ENCODE measurements at regions not wholly inside any gene's neighbourhood (a gene's known extent, or its start where the extent isn't known, plus 50 kb on each side); places are given as distances from the start of the nearest gene placed in this dataset.

DNA sequence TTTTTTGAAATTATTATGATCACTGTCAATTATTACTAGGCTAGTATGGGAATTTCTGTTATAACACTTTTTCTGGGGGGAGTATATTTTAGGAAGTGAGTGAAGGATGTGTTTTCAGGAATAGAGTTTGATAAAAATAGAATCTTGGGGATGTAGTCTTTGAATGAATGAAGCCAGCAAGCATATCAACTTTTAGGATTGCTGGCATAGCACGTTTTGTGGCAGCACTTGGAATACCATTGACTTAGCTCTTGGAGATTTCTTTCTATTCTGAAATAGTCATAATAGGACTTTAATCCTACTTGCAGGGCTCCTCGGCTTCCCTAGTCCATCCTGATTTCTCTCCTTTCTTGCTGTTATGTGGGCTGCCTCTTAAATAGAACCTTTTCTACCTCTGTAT lies 141.6 kb downstream of the DACT1 start:
- intact Hi-C loops (cut with micrococcal nuclease) (no loop called here), dilution Hi-C loops (cut with MboI; ENCODE audit: extremely low pct_ligation_motif_present, low sequenced_read_pairs) (no loop called here)
- H3K27ac ChIP-seq (ENCODE audit: insufficient read depth, low read depth, low read length), result no peak overlapping the region
- POLR2A ChIA-PET, result no interaction called here
- no peaks in the 10 kb centered on the region for H4K20me1 ChIP-seq (replicated peaks; ENCODE audit: control insufficient read depth, extremely low read depth, insufficient read depth, low read length)
- no peaks in the 10 kb centered on the region for H3K9me1 ChIP-seq (replicated peaks; ENCODE audit: control insufficient read depth, extremely low read depth, insufficient read depth, low read length)
- H3K9ac ChIP-seq (replicated peaks; ENCODE audit: extremely low read depth, insufficient read depth, low read length), result no peak overlapping the region
- TF ChIP-seq GATA2 (IDR thresholded peaks at IDR 0.05; ENCODE audit: insufficient read depth, insufficient read length, low read depth, low read length) (no peak), MAX (IDR thresholded peaks at IDR 0.05; ENCODE audit: insufficient read depth, insufficient read length) (no peak), JUN (IDR thresholded peaks at IDR 0.05; ENCODE audit: borderline replicate concordance, insufficient read depth, insufficient read length, low read depth) (no peak), MYC (IDR thresholded peaks at IDR 0.05; ENCODE audit: low read depth, low read length) (no peak), POLR2A (IDR thresholded peaks at IDR 0.05; ENCODE audit: low read depth, low read length) (no peak), EZH2 (IDR thresholded peaks at IDR 0.05; ENCODE audit: borderline replicate concordance, low read depth, low read length, severe bottlenecking) (no peak), FOS (IDR thresholded peaks at IDR 0.05; ENCODE audit: borderline replicate concordance, insufficient read depth, low read length) (no peak), POLR2AphosphoS5 (IDR thresholded peaks at IDR 0.05; ENCODE audit: insufficient read depth, low read depth, low read length) (no peak)
- TF ChIP-seq, protein P1, sequence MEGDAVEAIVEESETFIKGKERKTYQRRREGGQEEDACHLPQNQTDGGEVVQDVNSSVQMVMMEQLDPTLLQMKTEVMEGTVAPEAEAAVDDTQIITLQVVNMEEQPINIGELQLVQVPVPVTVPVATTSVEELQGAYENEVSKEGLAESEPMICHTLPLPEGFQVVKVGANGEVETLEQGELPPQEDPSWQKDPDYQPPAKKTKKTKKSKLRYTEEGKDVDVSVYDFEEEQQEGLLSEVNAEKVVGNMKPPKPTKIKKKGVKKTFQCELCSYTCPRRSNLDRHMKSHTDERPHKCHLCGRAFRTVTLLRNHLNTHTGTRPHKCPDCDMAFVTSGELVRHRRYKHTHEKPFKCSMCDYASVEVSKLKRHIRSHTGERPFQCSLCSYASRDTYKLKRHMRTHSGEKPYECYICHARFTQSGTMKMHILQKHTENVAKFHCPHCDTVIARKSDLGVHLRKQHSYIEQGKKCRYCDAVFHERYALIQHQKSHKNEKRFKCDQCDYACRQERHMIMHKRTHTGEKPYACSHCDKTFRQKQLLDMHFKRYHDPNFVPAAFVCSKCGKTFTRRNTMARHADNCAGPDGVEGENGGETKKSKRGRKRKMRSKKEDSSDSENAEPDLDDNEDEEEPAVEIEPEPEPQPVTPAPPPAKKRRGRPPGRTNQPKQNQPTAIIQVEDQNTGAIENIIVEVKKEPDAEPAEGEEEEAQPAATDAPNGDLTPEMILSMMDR (IDR thresholded peaks at IDR 0.05; ENCODE audit: extremely low read depth in 1 of 2, insufficient read depth in 1 of 2, low read depth in 1 of 2, low read length in 2 of 2), result no peak
- H3K36me3 ChIP-seq (ENCODE audit: control insufficient read depth in 2 of 2, extremely low read depth in 1 of 2, insufficient read depth in 2 of 2, low read length in 2 of 2), result no peaks in the 10 kb centered on the region
- H3K79me2 ChIP-seq (ENCODE audit: control insufficient read depth, insufficient read depth, low read length), result no peaks in the 10 kb centered on the region
- H3K4me1 ChIP-seq (ENCODE audit: control insufficient read depth, extremely low read depth, insufficient read depth, low read length), result no peaks in the 10 kb centered on the region
- no peak overlapping the region for H3K4me3 ChIP-seq (replicated peaks in 1 of 3; ENCODE audit: insufficient read depth in 1 of 3, low read depth in 1 of 3, low read length in 3 of 3)
- DNase-seq (ENCODE audit: low read depth, low spot score) (no peak), FAIRE-seq (no peak)
- BruUV-seq (replicated peaks), result no TSS peak
- H2AFZ ChIP-seq (ENCODE audit: low read depth, low read length), result no peak overlapping the region
- no peak overlapping the region for H3K4me2 ChIP-seq (ENCODE audit: insufficient read depth, low read length)
- H3K9me3 ChIP-seq (replicated peaks; ENCODE audit: control insufficient read depth, insufficient read depth, low read length), result no peaks in the 10 kb centered on the region
- H3K27me3 ChIP-seq (ENCODE audit: control insufficient read depth in 2 of 2, insufficient read depth in 2 of 2, low read length in 2 of 2), result no peaks in the 10 kb centered on the region
- CTCF ChIA-PET, result no interaction called here
